T-helper 22 cell (primary cell): ENCODE measurements at regions not wholly inside any gene's neighbourhood (a gene's known extent, or its start where the extent isn't known, plus 50 kb on each side); places are given as distances from the start of the nearest gene placed in this dataset.
"Not testable (repeated sequence)": the region's sequence is repeated elsewhere in the genome, so short reads cannot be mapped to it uniquely, and the experiment has no call there.

Source experiments
- DNase-seq: peaks from one replicate; pipeline ENCODE4 v3.0.0-alpha.2; 2020; ENCODE audit warnings: low read depth

DNA sequence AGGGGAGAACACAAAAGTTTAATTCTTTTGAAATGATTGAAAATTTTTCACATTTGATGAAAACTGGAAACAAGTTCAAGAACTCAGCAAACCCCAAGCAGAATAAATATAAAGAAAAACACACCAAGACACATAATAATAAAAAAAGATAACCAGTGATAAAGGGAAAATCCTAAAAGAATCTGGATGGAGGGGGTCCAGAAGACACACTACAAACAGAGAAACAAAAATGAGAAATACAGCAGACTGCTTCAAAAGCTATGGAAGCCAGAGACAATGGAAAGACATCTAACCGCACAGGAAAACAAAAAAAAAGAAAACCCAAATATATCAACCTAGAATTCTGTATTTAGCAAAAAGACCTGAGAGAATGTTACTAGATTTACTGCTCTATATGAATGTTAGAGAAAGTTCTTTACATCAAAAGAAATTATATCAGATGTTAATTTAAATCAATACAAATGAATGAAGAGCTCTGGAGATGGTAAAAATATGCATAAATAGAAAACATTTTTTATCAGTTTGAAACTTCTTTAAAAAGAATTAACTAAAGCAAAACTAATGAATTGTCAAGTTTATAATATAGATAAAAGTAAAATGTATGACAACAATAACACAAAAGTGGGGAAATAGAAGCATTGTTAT lies 310.7 kb upstream of the PREP start:
- no peak for DNase-seq

- no peak for DNase-seq
These were observed 308.3 kb upstream of the PREP start for GRCh38 chr6:105711216-105711615.

- DNase-seq, result no peak
These were observed 302.7 kb upstream of the PREP start for GRCh38 chr6:105705608-105706007.

DNA sequence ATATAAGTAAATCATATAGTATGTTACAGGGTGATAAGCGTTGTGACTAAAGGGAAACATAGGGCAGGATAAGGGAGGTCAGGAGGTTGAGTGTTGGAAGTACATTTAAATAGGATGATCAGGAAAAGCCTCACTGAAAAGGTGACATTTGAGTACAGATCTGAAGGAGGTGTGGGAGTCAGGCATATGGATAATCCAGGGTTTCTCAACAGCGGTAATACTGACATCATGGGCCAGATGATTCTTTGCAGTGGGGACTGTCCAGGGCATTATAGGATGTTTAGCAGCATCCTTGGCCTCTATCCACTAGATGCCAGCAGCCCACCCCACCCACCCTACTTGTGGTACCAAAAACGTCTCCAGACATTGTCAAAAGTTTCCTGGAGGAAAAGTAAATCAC lies 292.6 kb upstream of the PREP start:
- DNase-seq, result no peak

- no peak for DNase-seq
These were observed 289.8 kb upstream of the PREP start for GRCh38 chr6:105692613-105693215.

GRCh38 chr6:105691971-105692370 lies 289.1 kb upstream of the PREP start:
- no peak for DNase-seq

GRCh38 chr6:105691081-105691480 lies 288.2 kb upstream of the PREP start:
- DNase-seq, result no peak

DNA sequence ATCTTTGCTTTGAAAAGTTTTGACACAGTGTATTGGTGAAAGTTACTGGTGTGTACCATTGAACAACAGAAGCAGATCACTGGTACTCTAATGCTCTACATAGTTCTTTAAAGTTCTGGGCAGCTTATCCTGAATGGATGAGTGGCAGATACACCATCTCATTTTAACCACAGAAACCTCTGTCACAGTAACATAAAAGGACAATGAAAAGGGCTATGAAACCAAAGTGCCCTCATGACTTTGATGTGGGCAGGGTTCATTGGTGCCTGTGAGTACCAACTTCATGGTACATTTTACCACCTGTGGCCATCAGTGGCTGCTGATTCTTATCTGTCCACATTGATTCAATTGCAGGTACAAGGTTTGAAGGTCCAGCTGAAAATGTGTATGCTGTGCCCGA lies 285.7 kb upstream of the PREP start:
- no peak for DNase-seq

- DNase-seq, result not testable (repeated sequence)
These were observed 283.9 kb upstream of the PREP start for GRCh38 chr6:105686793-105687192.

DNA sequence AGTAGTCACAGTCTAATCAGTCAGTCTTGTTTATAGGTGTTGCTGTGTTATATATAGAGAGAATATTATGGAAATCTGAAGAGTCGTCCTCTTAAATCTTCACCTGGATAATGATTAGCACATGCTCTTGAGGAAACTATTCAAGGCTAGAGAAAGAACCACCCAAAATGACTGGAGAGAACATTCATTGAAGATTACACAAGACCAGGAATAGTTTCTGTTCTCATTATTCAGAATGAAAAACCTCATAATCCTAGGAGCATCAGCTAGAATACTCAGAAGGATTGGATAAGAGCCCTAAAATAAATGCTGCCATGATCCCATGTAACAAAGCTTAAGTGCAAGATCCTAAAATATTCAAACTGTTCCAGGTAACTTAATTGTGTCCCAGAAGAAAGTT lies 278.2 kb upstream of the PREP start:
- DNase-seq, result no peak

DNA sequence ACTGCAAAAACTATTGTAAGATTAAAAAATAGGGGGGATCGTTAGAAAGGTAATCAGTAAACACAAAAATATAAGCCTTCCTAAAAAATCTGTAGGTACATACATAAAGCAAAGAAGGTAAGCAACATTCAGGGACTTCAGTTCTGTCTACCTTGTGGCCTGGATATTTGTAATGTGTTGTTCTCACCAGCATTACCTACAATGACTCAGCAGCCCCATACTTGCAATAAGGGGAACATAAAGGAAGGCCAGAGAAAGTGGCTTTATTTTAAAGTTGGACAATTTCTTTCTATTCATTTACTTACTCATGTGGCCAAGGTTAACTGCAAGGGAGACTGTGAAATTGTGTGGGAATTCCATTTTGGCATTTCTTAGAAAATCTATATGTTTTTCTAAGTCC lies 277.2 kb upstream of the PREP start:
- no peak for DNase-seq

GRCh38 chr6:105678516-105678915 lies 275.6 kb upstream of the PREP start:
- no peak for DNase-seq

DNA sequence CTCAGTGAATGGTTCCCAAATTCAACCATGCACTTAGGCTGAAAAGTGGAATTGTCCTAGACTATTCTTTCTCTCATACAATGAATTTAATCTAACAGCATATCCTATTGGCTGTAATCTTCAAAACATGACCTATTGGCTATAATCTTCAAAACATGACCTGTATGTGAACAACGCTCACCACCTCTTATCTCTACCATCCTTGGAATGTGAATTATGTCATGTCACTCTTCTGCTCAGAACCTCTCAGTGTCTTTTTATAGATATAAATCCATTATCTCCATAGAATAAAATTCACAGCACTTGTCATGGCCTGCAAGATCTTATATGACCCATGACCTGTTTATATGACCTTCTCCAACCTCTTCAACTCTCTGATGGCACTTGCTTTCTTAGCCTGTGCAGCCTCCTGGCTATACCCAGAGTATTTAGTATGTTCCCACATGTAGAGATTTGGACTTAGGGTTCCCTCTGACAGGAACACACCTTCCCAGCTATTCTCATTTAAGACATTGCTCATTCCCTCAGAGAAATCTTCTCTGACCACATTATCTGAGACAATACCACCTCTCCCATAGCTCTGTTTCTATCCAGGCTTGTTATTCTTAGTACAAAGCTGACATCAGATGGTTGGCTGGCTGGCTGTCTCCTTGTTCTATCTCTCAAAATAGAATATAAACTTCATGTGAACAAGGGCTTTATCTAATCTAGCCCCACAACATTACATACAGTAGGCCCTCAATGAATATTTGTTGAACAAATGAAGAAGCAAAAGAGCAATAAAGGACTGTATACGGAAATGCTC lies 275.0 kb upstream of the PREP start:
- no peak for DNase-seq

- no peak for DNase-seq
These were observed 274.0 kb upstream of the PREP start for GRCh38 chr6:105676857-105677256.

DNA sequence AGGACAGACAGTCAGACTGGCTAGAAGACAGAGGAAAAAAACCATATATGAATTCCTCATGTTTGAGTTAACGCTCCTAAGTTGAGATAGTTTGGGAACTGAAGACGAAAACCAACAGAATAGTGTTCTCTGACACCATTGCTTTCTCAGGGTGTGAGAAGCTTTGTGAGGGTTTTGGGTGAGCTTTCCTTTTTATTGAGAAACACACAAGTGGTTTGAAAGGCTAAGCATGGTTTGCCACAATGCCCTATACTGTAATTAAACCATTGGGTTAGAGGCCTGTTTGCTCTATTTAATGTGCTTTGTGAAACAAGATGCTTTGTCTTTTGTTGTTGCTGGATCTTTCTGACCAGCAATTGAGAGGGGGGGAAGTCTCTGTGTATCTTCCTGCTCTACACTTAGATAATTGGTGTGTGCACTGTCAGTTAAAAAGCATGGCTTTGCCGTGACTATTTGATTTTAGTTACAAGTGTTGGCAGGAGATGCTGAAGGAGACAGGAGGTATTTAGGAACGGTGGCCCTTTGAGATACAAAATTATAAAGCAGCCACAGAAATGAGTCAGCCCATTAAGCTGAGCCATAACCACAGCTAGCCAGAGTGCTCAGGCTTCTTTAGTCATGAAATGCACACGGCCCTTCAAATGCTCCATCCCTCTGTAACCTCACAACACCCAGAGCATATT lies 273.0 kb upstream of the PREP start:
- DNase-seq, result no peak

GRCh38 chr6:105672856-105673538 lies 270.1 kb upstream of the PREP start:
- not testable (repeated sequence) for DNase-seq

DNA sequence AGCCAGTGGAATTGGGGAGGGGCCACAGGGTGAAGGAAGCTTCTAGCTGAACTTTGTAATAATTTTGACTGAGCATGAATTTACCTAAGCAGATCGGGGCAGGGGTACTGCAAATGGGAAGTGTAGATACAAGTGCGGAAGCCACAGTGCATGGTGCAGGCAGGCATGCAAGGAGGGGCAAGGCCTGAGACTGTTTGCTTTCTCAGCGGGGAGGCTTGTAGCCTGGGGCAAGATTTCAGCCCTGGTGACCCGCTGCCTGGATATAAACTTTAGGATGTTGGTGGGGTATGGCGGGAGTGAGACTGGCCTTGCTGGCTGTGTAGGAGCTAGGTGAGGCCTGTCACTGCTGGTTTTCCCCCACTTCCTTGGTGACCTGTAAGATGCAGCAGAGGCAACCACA lies 266.4 kb upstream of the PREP start:
- no peak for DNase-seq

DNA sequence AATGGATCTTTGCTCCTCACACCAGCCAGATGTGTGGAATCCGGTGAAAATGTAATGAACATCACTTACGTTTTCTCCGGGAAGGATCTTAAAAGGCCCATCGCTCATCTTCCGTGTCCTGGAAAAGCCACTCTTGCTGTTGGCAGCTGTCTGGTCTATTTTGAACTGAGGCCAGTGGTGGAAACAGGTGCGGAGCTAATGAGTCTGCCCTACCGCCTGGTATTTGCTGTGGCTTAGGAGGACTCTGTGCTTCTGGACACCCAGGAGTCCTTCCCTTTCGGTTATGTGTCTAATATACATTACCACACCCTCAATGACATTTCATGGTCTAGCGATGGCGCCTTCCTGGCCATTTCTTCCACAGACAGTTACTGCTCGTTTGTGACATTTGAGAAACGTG lies 264.2 kb upstream of the PREP start:
- DNase-seq, result no peak

DNA sequence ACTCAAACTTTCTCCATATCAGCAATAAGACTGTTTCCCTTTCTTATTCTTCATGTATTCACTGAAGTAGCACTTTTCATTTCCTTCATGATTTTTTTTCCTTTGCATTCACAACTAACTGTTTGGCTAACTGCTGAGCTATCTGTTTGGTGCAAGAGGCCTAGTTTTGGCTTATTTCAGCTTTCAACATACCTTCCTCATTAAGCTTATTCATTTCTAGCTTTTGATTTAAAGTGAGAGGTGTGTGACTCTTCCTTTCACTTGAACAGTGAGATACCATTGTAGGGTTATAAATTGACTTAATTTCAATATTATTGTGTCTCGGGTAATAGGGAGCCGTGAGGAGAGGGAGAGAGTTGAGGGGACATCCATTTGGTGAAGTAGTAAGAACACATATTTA lies 262.0 kb upstream of the PREP start:
- no peak for DNase-seq

DNA sequence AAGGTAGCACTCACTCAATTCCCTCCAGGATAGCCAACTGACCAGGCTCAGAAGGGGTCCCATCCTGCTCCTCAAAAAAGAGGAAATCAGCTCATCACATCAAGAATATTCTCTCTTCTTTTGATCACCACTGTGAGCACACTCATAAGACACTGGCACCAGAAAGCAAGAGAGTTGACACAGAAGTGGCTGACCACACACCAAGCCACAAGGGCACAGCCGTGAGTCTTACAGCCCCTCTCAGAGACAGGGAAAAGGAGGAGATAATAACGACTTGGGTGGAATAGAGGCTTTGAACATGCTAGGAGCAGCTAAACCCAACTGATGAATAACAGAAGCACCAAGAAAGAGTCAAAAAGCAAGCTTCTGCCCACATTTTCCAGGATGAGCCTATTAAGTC lies 249.1 kb upstream of the PREP start:
- DNase-seq, result no peak

DNA sequence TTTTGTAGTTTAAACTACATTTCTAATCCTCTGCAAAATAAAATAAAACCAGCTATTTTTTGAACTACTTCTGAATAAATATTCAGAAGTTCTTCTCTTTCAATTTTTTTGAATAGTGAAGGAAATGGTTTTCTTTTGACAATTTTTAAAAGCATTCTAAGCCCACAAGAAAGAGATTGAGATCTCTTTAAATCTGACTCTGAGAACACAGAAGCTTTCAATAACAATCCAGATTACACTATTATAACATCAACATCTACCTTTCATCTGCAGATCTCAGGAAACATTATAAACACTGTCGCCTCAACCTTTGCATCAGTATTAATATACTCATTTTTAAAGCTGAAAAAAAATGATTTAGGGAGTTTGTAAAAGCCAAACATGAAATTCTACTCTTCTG lies 247.5 kb upstream of the PREP start:
- DNase-seq, result no peak

- DNase-seq, result no peak
These were observed 246.3 kb upstream of the PREP start for GRCh38 chr6:105649192-105649591.
